ENCODE measurements at regions not wholly inside any gene's neighbourhood (a gene's known extent, or its start where the extent isn't known, plus 50 kb on each side); places are given as distances from the start of the nearest gene placed in this dataset.

DNA sequence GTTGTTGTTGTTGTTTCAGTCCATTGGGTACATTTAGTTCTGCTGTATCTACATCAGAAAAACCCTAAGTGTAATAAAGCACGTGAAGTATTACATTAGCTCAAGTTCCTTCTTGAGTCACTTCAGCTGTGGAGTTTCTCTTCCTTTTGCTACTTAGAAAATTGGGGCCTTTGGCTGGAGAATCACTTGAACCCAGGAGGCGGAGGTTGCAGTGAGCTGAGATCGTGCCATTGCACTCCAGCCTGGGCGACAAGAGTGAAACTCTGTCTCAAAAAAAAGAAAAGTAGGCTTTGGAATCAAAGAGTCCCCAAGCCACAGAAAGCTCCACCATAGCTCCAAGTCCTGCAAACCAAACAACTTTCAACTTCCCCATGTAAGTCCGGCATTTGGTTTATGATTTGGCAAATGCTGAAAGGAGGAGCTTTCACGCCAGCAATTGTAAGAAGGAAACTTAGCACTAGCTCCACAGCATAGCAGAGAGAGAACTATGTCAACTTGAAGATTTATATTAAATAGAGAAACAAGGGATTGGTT lies 56.5 kb upstream of the RNF144B start:
- TF ChIP-seq POLR2AphosphoS5 (IDR thresholded peaks at IDR 0.05; ENCODE audit: insufficient read depth, low read depth, low read length) (no peak), CTCF (IDR thresholded peaks at IDR 0.05; ENCODE audit: extremely low read depth in 1 of 2, insufficient read depth in 1 of 2, low read depth in 1 of 2, low read length in 2 of 2) (no peak), POLR2A (IDR thresholded peaks at IDR 0.05; ENCODE audit: low read depth, low read length) (no peak), EZH2 (IDR thresholded peaks at IDR 0.05; ENCODE audit: borderline replicate concordance, low read depth, low read length, severe bottlenecking) (no peak), MAX (IDR thresholded peaks at IDR 0.05; ENCODE audit: insufficient read depth, insufficient read length) (no peak), JUN (IDR thresholded peaks at IDR 0.05; ENCODE audit: borderline replicate concordance, insufficient read depth, insufficient read length, low read depth) (no peak), GATA2 (IDR thresholded peaks at IDR 0.05; ENCODE audit: insufficient read depth, insufficient read length, low read depth, low read length) (no peak), MYC (IDR thresholded peaks at IDR 0.05; ENCODE audit: low read depth, low read length) (no peak)

All from endothelial cell of umbilical vein (primary cell).